ENCODE measurements at regions not wholly inside any gene's neighbourhood (a gene's known extent, or its start where the extent isn't known, plus 50 kb on each side); places are given as distances from the start of the nearest gene placed in this dataset.

DNA sequence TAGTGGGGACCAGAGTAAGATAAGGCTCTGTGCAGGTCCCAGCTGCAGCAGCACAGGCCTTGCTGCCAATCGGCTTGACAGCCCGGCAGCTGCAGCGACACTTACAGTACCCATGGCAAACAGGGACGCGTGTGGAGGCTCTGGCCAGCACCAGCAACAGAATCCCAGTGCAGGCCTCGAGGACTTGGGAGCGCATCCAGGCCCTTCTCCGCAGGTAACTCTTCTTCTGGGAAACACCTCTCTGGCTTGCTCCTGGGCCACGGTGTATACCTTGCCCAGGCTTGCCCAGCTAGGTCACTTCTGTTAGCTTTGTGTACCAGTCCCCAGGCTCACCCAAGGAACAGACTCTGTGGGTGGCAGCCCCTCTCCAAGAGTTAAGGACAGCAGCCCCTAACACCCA is 126.7 kb downstream of the CTTN start:
- DNase-seq, result no peak
- no peak overlapping the region for H2AFZ ChIP-seq (ENCODE audit: low read depth, low read length)
- no peak overlapping the region for H3K4me3 ChIP-seq (ENCODE audit: low read depth in 1 of 2, low read length in 2 of 2)
- H3K79me2 ChIP-seq (ENCODE audit: insufficient read depth, low read length), result no peaks in the 10 kb centered on the region
- ATAC-seq (ENCODE audit: insufficient read depth, low read depth), result no peak
- no peak overlapping the region for H3K4me2 ChIP-seq (ENCODE audit: insufficient read depth, low read length)
- H3K27me3 ChIP-seq (ENCODE audit: insufficient read depth, low read length, poor library complexity), result peaks cover 12% of the 10 kb centered on the region
- H3K4me1 ChIP-seq (ENCODE audit: insufficient read depth, low read length), result no peaks in the 10 kb centered on the region
- H3K36me3 ChIP-seq (ENCODE audit: insufficient read depth, low read length), result no peaks in the 10 kb centered on the region
- TF ChIP-seq EZH2 (IDR thresholded peaks at IDR 0.05; ENCODE audit: borderline replicate concordance, low read depth, low read length, severe bottlenecking), result no peak
- no peaks in the 10 kb centered on the region for H3K9me3 ChIP-seq (ENCODE audit: insufficient read depth, low read length, severe bottlenecking)
- no peak overlapping the region for H3K27ac ChIP-seq (ENCODE audit: low read length)
- H4K20me1 ChIP-seq (ENCODE audit: insufficient read depth, low read length), result peaks cover 2% of the 10 kb centered on the region; the same call in 1 of the 2 replicates
- H3K9ac ChIP-seq (ENCODE audit: low read depth, low read length), result no peak overlapping the region

DNA sequence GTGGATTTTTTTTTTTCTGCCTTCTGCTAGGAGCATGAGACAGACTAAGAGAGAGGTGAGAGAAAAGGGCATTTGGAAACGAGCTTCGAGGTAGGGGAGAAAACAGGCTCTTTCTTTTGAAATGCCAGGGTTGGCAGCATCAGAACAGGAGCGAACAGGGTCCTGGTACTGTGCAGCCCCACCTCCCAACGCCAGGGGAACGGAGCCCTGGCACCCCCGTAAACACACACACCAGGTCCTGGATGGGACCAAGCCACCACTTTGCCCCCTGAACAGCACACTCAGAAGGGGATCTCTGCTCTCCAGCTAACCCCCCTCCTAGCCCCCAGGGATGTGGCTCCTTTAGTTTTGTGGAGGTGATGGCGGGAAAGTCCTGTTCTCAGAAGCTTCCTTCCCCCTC is 127.1 kb downstream of the CTTN start:
- Histone ChIP-seq H3K36me3 (ENCODE audit: insufficient read depth, low read length) (no peaks in the 10 kb centered on the region), H3K27me3 (ENCODE audit: insufficient read depth, low read length, poor library complexity) (peaks cover 12% of the 10 kb centered on the region), H3K9me3 (ENCODE audit: insufficient read depth, low read length, severe bottlenecking) (no peaks in the 10 kb centered on the region), H3K4me2 (ENCODE audit: insufficient read depth, low read length) (no peak overlapping the region), H2AFZ (ENCODE audit: low read depth, low read length) (no peak overlapping the region), H4K20me1 (ENCODE audit: insufficient read depth, low read length) (peaks cover 2% of the 10 kb centered on the region; the same call in 1 of the 2 replicates), H3K27ac (ENCODE audit: low read length) (no peak overlapping the region), H3K4me3 (ENCODE audit: low read depth in 1 of 2, low read length in 2 of 2) (no peak overlapping the region), H3K9ac (ENCODE audit: low read depth, low read length) (no peak overlapping the region), H3K4me1 (ENCODE audit: insufficient read depth, low read length) (no peaks in the 10 kb centered on the region), H3K79me2 (ENCODE audit: insufficient read depth, low read length) (no peaks in the 10 kb centered on the region)
- ATAC-seq (ENCODE audit: insufficient read depth, low read depth), result no peak
- DNase-seq, result no peak
- TF ChIP-seq, protein P1, sequence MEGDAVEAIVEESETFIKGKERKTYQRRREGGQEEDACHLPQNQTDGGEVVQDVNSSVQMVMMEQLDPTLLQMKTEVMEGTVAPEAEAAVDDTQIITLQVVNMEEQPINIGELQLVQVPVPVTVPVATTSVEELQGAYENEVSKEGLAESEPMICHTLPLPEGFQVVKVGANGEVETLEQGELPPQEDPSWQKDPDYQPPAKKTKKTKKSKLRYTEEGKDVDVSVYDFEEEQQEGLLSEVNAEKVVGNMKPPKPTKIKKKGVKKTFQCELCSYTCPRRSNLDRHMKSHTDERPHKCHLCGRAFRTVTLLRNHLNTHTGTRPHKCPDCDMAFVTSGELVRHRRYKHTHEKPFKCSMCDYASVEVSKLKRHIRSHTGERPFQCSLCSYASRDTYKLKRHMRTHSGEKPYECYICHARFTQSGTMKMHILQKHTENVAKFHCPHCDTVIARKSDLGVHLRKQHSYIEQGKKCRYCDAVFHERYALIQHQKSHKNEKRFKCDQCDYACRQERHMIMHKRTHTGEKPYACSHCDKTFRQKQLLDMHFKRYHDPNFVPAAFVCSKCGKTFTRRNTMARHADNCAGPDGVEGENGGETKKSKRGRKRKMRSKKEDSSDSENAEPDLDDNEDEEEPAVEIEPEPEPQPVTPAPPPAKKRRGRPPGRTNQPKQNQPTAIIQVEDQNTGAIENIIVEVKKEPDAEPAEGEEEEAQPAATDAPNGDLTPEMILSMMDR (IDR thresholded peaks at IDR 0.05; ENCODE audit: borderline replicate concordance, extremely low read depth, low read length, poor library complexity, severe bottlenecking), result no peak
- no peak for TF ChIP-seq EZH2 (IDR thresholded peaks at IDR 0.05; ENCODE audit: borderline replicate concordance, low read depth, low read length, severe bottlenecking)

DNA sequence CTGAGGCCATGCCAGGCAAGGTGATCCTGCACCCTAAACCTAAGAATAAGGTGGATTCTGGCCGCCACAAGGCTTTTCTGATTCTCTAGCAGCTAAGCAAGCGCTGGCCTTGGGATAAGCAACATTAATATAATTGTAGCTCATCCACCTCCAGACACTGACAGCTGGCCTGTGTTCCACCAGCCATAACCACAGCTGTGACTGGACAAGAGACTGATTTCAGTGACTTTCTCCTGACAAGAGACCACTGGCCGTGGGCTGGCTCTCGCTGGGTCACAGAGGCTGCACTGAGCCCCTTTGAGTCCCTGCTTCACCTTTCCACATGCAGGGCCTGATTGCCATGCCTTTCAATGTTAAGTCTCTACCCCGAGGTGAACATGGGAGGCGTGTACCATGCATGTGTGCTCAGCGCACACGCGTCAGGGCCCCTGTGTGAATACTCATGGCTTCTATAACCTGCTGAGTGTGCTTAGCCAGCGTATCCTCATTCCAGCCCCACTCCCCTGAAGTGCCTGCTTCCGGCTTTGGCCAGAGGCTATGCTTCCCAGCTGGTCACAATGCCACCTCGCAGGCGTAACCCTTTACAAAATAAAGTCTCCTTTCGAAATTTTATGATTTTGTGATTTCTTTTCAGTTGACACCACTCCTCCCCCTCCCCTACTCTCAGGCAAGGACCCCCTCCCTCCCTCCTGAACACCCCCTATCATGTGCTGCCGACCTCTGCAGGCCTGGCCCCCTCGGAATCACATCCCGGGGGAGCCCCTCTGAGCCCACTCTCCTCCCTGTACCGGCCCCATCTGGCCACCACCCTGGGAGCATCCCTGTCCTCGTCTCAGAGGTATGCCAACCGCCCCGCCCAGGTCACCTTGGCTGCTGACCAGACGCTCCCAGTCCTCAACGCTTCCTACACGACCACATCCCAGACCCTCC is 128.1 kb downstream of the CTTN start:
- ATAC-seq (ENCODE audit: insufficient read depth, low read depth) (no peak), DNase-seq (no peak)
- no peak overlapping the region for H2AFZ ChIP-seq (ENCODE audit: low read depth, low read length)
- peaks cover 2% of the 10 kb centered on the region; the same call in 1 of the 2 replicates for H4K20me1 ChIP-seq (ENCODE audit: insufficient read depth, low read length)
- no peak overlapping the region for H3K27ac ChIP-seq (ENCODE audit: low read length)
- H3K9ac ChIP-seq (ENCODE audit: low read depth, low read length), result no peak overlapping the region
- H3K79me2 ChIP-seq (ENCODE audit: insufficient read depth, low read length), result no peaks in the 10 kb centered on the region
- H3K4me2 ChIP-seq (ENCODE audit: insufficient read depth, low read length), result no peak overlapping the region
- no peak for TF ChIP-seq EZH2 (IDR thresholded peaks at IDR 0.05; ENCODE audit: borderline replicate concordance, low read depth, low read length, severe bottlenecking)
- TF ChIP-seq, protein P1 (IDR thresholded peaks at IDR 0.05; ENCODE audit: borderline replicate concordance, extremely low read depth, low read length, poor library complexity, severe bottlenecking), result no peak
- peaks cover 11% of the 10 kb centered on the region for H3K27me3 ChIP-seq (ENCODE audit: insufficient read depth, low read length, poor library complexity)
- no peaks in the 10 kb centered on the region for H3K36me3 ChIP-seq (ENCODE audit: insufficient read depth, low read length)
- no peaks in the 10 kb centered on the region for H3K9me3 ChIP-seq (ENCODE audit: insufficient read depth, low read length, severe bottlenecking)
- H3K4me1 ChIP-seq (ENCODE audit: insufficient read depth, low read length), result no peaks in the 10 kb centered on the region
- no peak overlapping the region for H3K4me3 ChIP-seq (ENCODE audit: low read depth in 1 of 2, low read length in 2 of 2)

DNA sequence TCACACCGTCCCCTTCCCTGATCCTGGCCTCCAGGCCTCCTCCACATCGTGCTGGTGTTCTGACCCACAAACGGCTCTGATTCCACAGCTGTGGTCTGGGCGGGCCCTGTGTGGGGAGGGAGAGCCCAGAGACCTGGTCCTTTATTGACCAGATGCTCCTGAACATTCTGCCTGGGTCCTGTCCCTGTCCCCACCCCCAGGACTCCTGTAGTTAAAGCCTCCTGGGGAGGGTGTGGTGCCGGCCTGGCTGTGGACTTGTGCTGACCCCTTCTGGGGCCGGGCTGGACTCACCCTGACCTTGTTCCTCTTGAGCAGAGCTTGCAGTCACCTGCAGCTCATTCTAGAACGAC is 128.7 kb downstream of the CTTN start:
- Histone ChIP-seq H3K4me1 (ENCODE audit: insufficient read depth, low read length) (no peaks in the 10 kb centered on the region), H3K9me3 (ENCODE audit: insufficient read depth, low read length, severe bottlenecking) (no peaks in the 10 kb centered on the region), H4K20me1 (ENCODE audit: insufficient read depth, low read length) (0 out of 2 replicates have a peak, but pooled peaks cover 2% of the 10 kb centered on the region), H3K4me2 (ENCODE audit: insufficient read depth, low read length) (no peak overlapping the region), H3K79me2 (ENCODE audit: insufficient read depth, low read length) (no peaks in the 10 kb centered on the region), H3K9ac (ENCODE audit: low read depth, low read length) (no peak overlapping the region), H2AFZ (ENCODE audit: low read depth, low read length) (no peak overlapping the region), H3K4me3 (ENCODE audit: low read depth in 1 of 2, low read length in 2 of 2) (no peak overlapping the region), H3K27ac (ENCODE audit: low read length) (no peak overlapping the region), H3K27me3 (ENCODE audit: insufficient read depth, low read length, poor library complexity) (peaks cover 6% of the 10 kb centered on the region), H3K36me3 (ENCODE audit: insufficient read depth, low read length) (no peaks in the 10 kb centered on the region)
- ATAC-seq (ENCODE audit: insufficient read depth, low read depth) (no peak), DNase-seq (no peak)
- no peak for TF ChIP-seq EZH2 (IDR thresholded peaks at IDR 0.05; ENCODE audit: borderline replicate concordance, low read depth, low read length, severe bottlenecking)
- TF ChIP-seq, protein P1 (IDR thresholded peaks at IDR 0.05; ENCODE audit: borderline replicate concordance, extremely low read depth, low read length, poor library complexity, severe bottlenecking), result no peak
